Endothelial cell of umbilical vein (primary cell): ENCODE measurements at regions not wholly inside any gene's neighbourhood (a gene's known extent, or its start where the extent isn't known, plus 50 kb on each side); places are given as distances from the start of the nearest gene placed in this dataset.

Experiments used
- BruUV-seq: library from RNA; stranded (reverse); fragments of 400-500 nt; replicated peaks from 2 replicates; lab custom pipeline; 2021; lab: Mats Ljungman, UMichigan
- CTCF ChIA-PET: fragments of 300-600, 350-600 bp; sonication (Branson Sonifier 250); formaldehyde crosslinking; loops from one replicate; lab custom pipeline; 2021; ENCODE audit warnings: antibody characterized with exemption, inconsistent platforms; lab: Charles Lee
- POLR2A ChIA-PET: fragments of 300-600, 350-600 bp; sonication (Branson Sonifier 250); formaldehyde crosslinking; loops from one replicate; lab custom pipeline; 2021; ENCODE audit warnings: antibody characterized with exemption, inconsistent platforms; lab: Charles Lee
- DNase-seq: peaks from one replicate; pipeline ENCODE4 v3.0.0-alpha.2; 2011; ENCODE audit warnings: low read depth, low spot score
- FAIRE-seq: peaks from 2 replicates; lab custom pipeline; 2011; peaks lifted over from hg19 to GRCh38; lab: Jason Lieb, UNC
- H2AFZ ChIP-seq: 2 replicates; pipeline ENCODE4 v1.6.0; 2012; ENCODE audit warnings: low read depth, low read length, control low read depth, inconsistent platforms
- H3K27ac ChIP-seq: 2 replicates; pipeline ENCODE4 v1.5.1; 2011; ENCODE audit warnings: low read depth, mild to moderate bottlenecking, control low read depth, low read length, moderate library complexity; ENCODE audit not compliant: insufficient read depth
- H3K27me3 ChIP-seq, 2 experiments: 2 replicates each; pipeline versions ENCODE4 v1.6.0 to v1.6.1; 2011; ENCODE audit warnings: low read length in 2 of 2, mixed read lengths in 1 of 2; ENCODE audit not compliant: control insufficient read depth in 2 of 2, insufficient read depth in 2 of 2
- H3K36me3 ChIP-seq, 2 experiments: 2 replicates in 1 of 2; 3 replicates in 1 of 2; pipeline ENCODE4 v1.5.1; 2011; ENCODE audit warnings: low read length in 2 of 2, mild to moderate bottlenecking in 1 of 2, moderate library complexity in 1 of 2; ENCODE audit not compliant: control insufficient read depth in 2 of 2, insufficient read depth in 2 of 2; ENCODE audit errors: extremely low read depth in 1 of 2
- H3K4me1 ChIP-seq: 3 replicates; pipeline ENCODE4 v1.5.1; 2011; ENCODE audit warnings: mild to moderate bottlenecking, low read length; ENCODE audit not compliant: control insufficient read depth, insufficient read depth; ENCODE audit errors: extremely low read depth
- H3K4me2 ChIP-seq: 2 replicates; pipeline ENCODE4 v1.6.1; 2011; ENCODE audit warnings: low read length, control low read depth, mixed read lengths; ENCODE audit not compliant: insufficient read depth
- H3K4me3 ChIP-seq, 3 experiments: fragments of 200-600 bp in 1 of 3; sonication (generic), shearing (Covaris generic) in 1 of 3; replicated peaks in 1 of 3; 2 replicates each; pipeline ENCODE4 v1.5.1; 2011 to 2016; ENCODE audit warnings: control low read depth in 3 of 3, low read length in 3 of 3, mild to moderate bottlenecking in 2 of 3, inconsistent platforms in 1 of 3, low read depth in 1 of 3, moderate library complexity in 1 of 3; ENCODE audit not compliant: insufficient read depth in 1 of 3
- H3K79me2 ChIP-seq: 2 replicates; pipeline ENCODE4 v1.6.0; 2012; ENCODE audit warnings: low read length, inconsistent platforms; ENCODE audit not compliant: control insufficient read depth, insufficient read depth
- H3K9ac ChIP-seq: replicated peaks from 2 replicates; pipeline ENCODE3; 2011; ENCODE audit warnings: low read length, control low read depth; ENCODE audit not compliant: insufficient read depth; ENCODE audit errors: extremely low read depth
- H3K9me1 ChIP-seq: replicated peaks from 3 replicates; pipeline ENCODE4 v1.6.0; 2011; ENCODE audit warnings: mild to moderate bottlenecking, low read length; ENCODE audit not compliant: control insufficient read depth, insufficient read depth; ENCODE audit errors: extremely low read depth
- H3K9me3 ChIP-seq: replicated peaks from 2 replicates; pipeline ENCODE4 v1.5.1; 2012; ENCODE audit warnings: low read length, inconsistent platforms; ENCODE audit not compliant: control insufficient read depth, insufficient read depth
- H4K20me1 ChIP-seq: replicated peaks from 2 replicates; pipeline ENCODE3; 2011; ENCODE audit warnings: mild to moderate bottlenecking, low read length; ENCODE audit not compliant: control insufficient read depth, insufficient read depth; ENCODE audit errors: extremely low read depth
- EZH2 ChIP-seq: IDR thresholded peaks from 2 replicates; pipeline ENCODE4 v1.6.1; 2012; ENCODE audit warnings: borderline replicate concordance, low read depth, mild to moderate bottlenecking, moderate library complexity, low read length, inconsistent platforms; ENCODE audit not compliant: severe bottlenecking
- GATA2 ChIP-seq: IDR thresholded peaks from 2 replicates; pipeline ENCODE4 v1.7.0; 2011; ENCODE audit warnings: low read depth, mild to moderate bottlenecking, moderate library complexity, mixed read lengths, low read length; ENCODE audit not compliant: insufficient read length, insufficient read depth
- MAX ChIP-seq: IDR thresholded peaks from 2 replicates; pipeline ENCODE4 v1.6.1; 2011; ENCODE audit not compliant: insufficient read depth, insufficient read length
- MYC ChIP-seq: IDR thresholded peaks from one replicate; pipeline ENCODE4 v1.6.1; 2011; ENCODE audit warnings: mild to moderate bottlenecking, low read depth, low read length
- POLR2A ChIP-seq: IDR thresholded peaks from 2 replicates; pipeline ENCODE4 v1.6.1; 2012; ENCODE audit warnings: low read depth, mild to moderate bottlenecking, control low read depth, low read length
- dilution Hi-C: fragments of 300-500 bp; cut with MboI; formaldehyde crosslinking; loops from one replicate; pipeline ENCODE4 v1.15.0; 2019; ENCODE audit warnings: low sequenced_read_pairs; ENCODE audit not compliant: extremely low pct_ligation_motif_present
- intact Hi-C: fragments of 100-400 bp; cut with micrococcal nuclease; formaldehyde crosslinking; loops from one replicate; pipeline ENCODE4 v1.10.0; 2022

- intact Hi-C loops (no loop called here), dilution Hi-C loops (no loop called here)
- no TSS peak for BruUV-seq
- no peaks in the 10 kb centered on the region for H3K9me3 ChIP-seq
- H3K79me2 ChIP-seq: no peaks in the 10 kb centered on the region
- POLR2A ChIA-PET: no interaction called here
- no peaks in the 10 kb centered on the region for H3K9me1 ChIP-seq
- CTCF ChIA-PET: interaction anchor here (0.7 to 1.0 kb wide), 3 partner anchors 12 to 152 kb away, joined by 3 read pairs; no protein-coding TSS in a partner anchor
- no peak for TF ChIP-seq GATA2
- TF ChIP-seq EZH2: no peak
- H4K20me1 ChIP-seq: no peaks in the 10 kb centered on the region
- no peak overlapping the region for H3K9ac ChIP-seq
- no peak overlapping the region for H3K4me3 ChIP-seq
- H3K36me3 ChIP-seq: no peaks in the 10 kb centered on the region
- no peak overlapping the region for H2AFZ ChIP-seq
- FAIRE-seq (no peak), DNase-seq (no peak)
- no peaks in the 10 kb centered on the region for H3K4me1 ChIP-seq
- H3K27me3 ChIP-seq: no peaks in the 10 kb centered on the region
- no peak overlapping the region for H3K27ac ChIP-seq
- H3K4me2 ChIP-seq: no peak overlapping the region
Observed at GRCh38 chr9:89750117-89750791, 145.4 kb downstream of the GADD45G start.

- Histone ChIP-seq H3K4me1 (no peaks in the 10 kb centered on the region), H2AFZ (no peak overlapping the region), H3K9me3 (no peaks in the 10 kb centered on the region), H3K9me1 (no peaks in the 10 kb centered on the region), H3K27me3 (no peaks in the 10 kb centered on the region), H3K4me3 (no peak overlapping the region), H3K9ac (no peak overlapping the region), H3K27ac (no peak overlapping the region), H4K20me1 (no peaks in the 10 kb centered on the region), H3K36me3 (no peaks in the 10 kb centered on the region), H3K79me2 (no peaks in the 10 kb centered on the region), H3K4me2 (no peak overlapping the region)
- CTCF ChIA-PET: interaction anchor here (1.0 kb wide), 1 partner anchor 22 kb away, joined by 3 read pairs; no protein-coding TSS in a partner anchor
- intact Hi-C loops: no loop called here
- BruUV-seq: no TSS peak
- TF ChIP-seq MAX: no peak
- TF ChIP-seq POLR2A: no peak
- no peak for TF ChIP-seq MYC
- TF ChIP-seq GATA2: no peak
- dilution Hi-C loops: no loop called here
- DNase-seq (no peak), FAIRE-seq (no peak)
- POLR2A ChIA-PET: no interaction called here
Observed at GRCh38 chr9:89751079-89751825, 146.4 kb downstream of the GADD45G start.
